ENCODE measurements at regions not wholly inside any gene's neighbourhood (a gene's known extent, or its start where the extent isn't known, plus 50 kb on each side); places are given as distances from the start of the nearest gene placed in this dataset.

DNA sequence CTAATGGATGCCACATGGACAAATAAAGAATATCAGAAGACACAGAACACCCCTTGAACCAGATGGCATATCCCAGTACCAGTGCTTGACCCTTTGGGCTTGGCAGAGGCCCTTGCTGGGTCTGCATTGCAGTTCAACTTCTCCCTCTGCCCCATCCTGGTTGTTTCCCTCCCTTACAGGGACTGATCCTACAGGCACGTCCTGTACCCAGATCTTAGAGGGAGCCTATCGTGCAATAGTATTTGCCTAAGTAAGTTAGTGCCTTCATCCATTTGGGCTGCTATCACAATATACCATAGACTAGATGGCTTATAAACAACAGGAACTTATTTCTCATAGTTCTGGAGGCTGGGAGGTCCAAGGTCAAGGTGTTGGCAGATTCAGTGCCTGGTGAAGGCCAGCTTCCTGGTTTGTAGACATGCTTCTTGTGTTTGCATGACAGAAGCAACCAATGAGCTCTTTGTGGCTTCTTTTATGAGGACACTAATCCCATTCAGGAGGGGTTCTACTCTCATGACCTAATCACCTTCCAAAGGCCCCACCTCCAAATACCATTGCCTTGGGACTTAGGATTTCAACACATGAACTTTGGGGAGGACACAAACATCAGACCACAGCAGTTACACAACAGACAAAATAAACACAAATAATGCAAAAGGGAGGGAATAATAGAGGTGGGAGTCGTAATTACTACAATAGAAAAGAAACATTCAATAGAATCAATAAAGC, 146.5 kb upstream of the MSX1 start:
- Mint-ChIP-seq H3K4me1 (ENCODE audit: low read depth) (no peaks in the 10 kb centered on the region), H3K9me3 (peaks cover 6% of the 10 kb centered on the region), H3K27me3 (no peaks in the 10 kb centered on the region), H3K36me3 (ENCODE audit: low read depth) (peaks cover 3% of the 10 kb centered on the region), H3K27ac (no peak overlapping the region), H3K4me3 (no peak overlapping the region)
- DNase-seq = no peak

DNA sequence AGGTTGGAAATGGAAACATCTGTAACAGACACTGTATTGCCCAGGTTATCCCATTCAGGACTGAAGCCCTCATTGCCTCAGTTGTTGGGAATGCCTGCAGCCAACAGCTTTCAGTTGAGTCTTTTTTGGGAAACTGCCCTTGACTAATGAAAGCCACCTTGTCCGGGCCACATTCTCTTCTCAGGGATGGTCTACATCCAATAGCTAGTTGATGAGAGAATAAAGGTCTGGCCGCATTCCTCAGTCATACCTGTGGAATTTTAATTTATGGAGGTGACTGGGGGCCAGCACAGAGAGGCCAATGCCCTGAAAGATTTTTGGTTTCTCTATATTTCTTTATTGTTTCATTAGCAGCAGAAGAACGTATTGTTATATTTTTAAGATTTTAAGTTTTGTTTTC, 147.6 kb upstream of the MSX1 start:
- Mint-ChIP-seq H3K4me3 (no peak overlapping the region), H3K9me3 (peaks cover 6% of the 10 kb centered on the region)

GRCh38 chr4:4709736-4710135, 149.7 kb upstream of the MSX1 start:
- H3K27ac Mint-ChIP-seq = no peak overlapping the region
- H3K27me3 Mint-ChIP-seq = no peaks in the 10 kb centered on the region
- H3K4me3 Mint-ChIP-seq = no peak overlapping the region
- no peaks in the 10 kb centered on the region for H3K4me1 Mint-ChIP-seq (ENCODE audit: low read depth)
- peaks cover 3% of the 10 kb centered on the region for H3K36me3 Mint-ChIP-seq (ENCODE audit: low read depth)
- DNase-seq = no peak
- peaks cover 6% of the 10 kb centered on the region for H3K9me3 Mint-ChIP-seq

More for the DNA sequence above, 147.6 kb upstream of the MSX1 start:
- no peak for DNase-seq
- Mint-ChIP-seq H3K27ac (no peak overlapping the region), H3K4me1 (ENCODE audit: low read depth) (no peaks in the 10 kb centered on the region), H3K36me3 (ENCODE audit: low read depth) (peaks cover 3% of the 10 kb centered on the region), H3K27me3 (no peaks in the 10 kb centered on the region)

- DNase-seq = no peak
- peaks cover 6% of the 10 kb centered on the region for H3K9me3 Mint-ChIP-seq
- H3K27ac Mint-ChIP-seq = no peak overlapping the region
- no peak overlapping the region for H3K4me3 Mint-ChIP-seq
- no peaks in the 10 kb centered on the region for H3K4me1 Mint-ChIP-seq (ENCODE audit: low read depth)
- peaks cover 6% of the 10 kb centered on the region for H3K36me3 Mint-ChIP-seq (ENCODE audit: low read depth)
- no peaks in the 10 kb centered on the region for H3K27me3 Mint-ChIP-seq
Observed at GRCh38 chr4:4704267-4704666, 155.2 kb upstream of the MSX1 start.

- H3K4me1 Mint-ChIP-seq (ENCODE audit: low read depth) = peaks cover 7% of the 10 kb centered on the region
- no peak overlapping the region for H3K4me3 Mint-ChIP-seq
- no peaks in the 10 kb centered on the region for H3K27me3 Mint-ChIP-seq
- DNase-seq = no peak
- H3K36me3 Mint-ChIP-seq (ENCODE audit: low read depth) = no peaks in the 10 kb centered on the region
- H3K9me3 Mint-ChIP-seq = no peaks in the 10 kb centered on the region
- no peak overlapping the region for H3K27ac Mint-ChIP-seq
Observed at GRCh38 chr4:4697584-4697983, 155.7 kb upstream of the STX18 start.

DNA sequence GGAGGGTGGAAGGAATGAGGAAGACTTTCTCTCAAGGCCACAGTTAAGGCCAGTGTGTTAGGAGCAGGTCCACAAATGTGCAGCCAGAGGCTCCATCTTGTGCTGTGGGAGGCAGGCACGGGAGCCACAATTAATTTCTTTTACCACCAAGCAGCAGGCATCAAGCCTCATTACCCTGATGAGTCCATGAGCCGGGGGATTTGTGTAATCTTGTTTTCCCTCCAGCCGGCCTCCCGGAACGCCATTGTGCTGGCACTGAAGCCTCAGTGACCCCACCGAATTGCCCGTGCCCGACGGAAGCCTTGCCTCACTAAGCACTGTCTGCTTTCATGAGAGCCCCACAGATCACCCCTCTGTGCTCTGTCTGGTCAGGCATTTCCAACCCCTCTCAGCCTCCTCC, 154.7 kb upstream of the STX18 start:
- Mint-ChIP-seq H3K4me3 (no peak overlapping the region), H3K4me1 (ENCODE audit: low read depth) (peaks cover 7% of the 10 kb centered on the region), H3K9me3 (no peaks in the 10 kb centered on the region), H3K36me3 (ENCODE audit: low read depth) (no peaks in the 10 kb centered on the region), H3K27me3 (no peaks in the 10 kb centered on the region), H3K27ac (no peak overlapping the region)
- no peak for DNase-seq

- no peaks in the 10 kb centered on the region for H3K9me3 Mint-ChIP-seq
- H3K27me3 Mint-ChIP-seq = no peaks in the 10 kb centered on the region
- H3K36me3 Mint-ChIP-seq (ENCODE audit: low read depth) = peaks cover 6% of the 10 kb centered on the region
- no peak overlapping the region for H3K4me3 Mint-ChIP-seq
- peaks cover 7% of the 10 kb centered on the region for H3K4me1 Mint-ChIP-seq (ENCODE audit: low read depth)
- DNase-seq = no peak
- H3K27ac Mint-ChIP-seq = no peak overlapping the region
Observed at GRCh38 chr4:4695497-4695896, 153.6 kb upstream of the STX18 start.

- Mint-ChIP-seq H3K9me3 (no peaks in the 10 kb centered on the region), H3K27ac (no peak overlapping the region), H3K27me3 (no peaks in the 10 kb centered on the region), H3K36me3 (ENCODE audit: low read depth) (peaks cover 12% of the 10 kb centered on the region), H3K4me1 (ENCODE audit: low read depth) (peaks cover 10% of the 10 kb centered on the region), H3K4me3 (no peak overlapping the region)
- DNase-seq = no peak
Observed at GRCh38 chr4:4694827-4695226, 153.0 kb upstream of the STX18 start.

- Mint-ChIP-seq H3K4me1 (ENCODE audit: low read depth) (peaks cover 15% of the 10 kb centered on the region), H3K36me3 (ENCODE audit: low read depth) (peaks cover 16% of the 10 kb centered on the region), H3K27ac (no peak overlapping the region), H3K9me3 (no peaks in the 10 kb centered on the region), H3K4me3 (no peak overlapping the region), H3K27me3 (no peaks in the 10 kb centered on the region)
- DNase-seq = no peak
Observed at GRCh38 chr4:4694296-4694772, 152.5 kb upstream of the STX18 start.

DNA sequence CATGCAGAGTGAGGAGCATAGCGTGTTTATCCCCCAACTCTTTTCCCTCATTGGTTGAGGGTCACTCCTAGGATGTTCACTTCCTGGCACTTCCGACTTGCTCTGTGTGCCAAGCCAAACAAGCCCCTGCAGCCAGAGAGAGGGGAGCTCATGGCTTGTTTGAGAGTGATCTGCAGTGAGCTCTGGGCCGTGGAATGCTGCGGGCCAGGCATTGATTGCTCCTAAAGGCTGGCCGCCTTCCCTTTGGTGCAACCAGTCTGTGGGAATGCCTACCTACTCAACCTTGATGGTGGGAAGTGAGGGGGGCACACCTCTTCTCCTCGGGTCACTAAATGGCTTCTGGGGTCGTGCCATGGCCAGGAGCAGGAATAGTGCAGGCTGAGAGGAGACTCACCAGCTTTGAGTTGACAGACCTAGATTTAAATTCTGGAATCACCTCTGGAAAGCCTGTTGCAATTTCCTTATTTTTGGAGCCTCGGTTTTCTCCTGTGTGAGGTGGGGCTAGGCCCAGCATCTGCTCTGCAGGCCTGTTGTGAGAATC, 152.0 kb upstream of the STX18 start:
- Mint-ChIP-seq H3K4me3 (no peak overlapping the region), H3K27ac (no peak overlapping the region), H3K9me3 (no peaks in the 10 kb centered on the region), H3K27me3 (no peaks in the 10 kb centered on the region), H3K36me3 (ENCODE audit: low read depth) (peaks cover 17% of the 10 kb centered on the region), H3K4me1 (ENCODE audit: low read depth) (peaks cover 16% of the 10 kb centered on the region)
- no peak for DNase-seq

DNA sequence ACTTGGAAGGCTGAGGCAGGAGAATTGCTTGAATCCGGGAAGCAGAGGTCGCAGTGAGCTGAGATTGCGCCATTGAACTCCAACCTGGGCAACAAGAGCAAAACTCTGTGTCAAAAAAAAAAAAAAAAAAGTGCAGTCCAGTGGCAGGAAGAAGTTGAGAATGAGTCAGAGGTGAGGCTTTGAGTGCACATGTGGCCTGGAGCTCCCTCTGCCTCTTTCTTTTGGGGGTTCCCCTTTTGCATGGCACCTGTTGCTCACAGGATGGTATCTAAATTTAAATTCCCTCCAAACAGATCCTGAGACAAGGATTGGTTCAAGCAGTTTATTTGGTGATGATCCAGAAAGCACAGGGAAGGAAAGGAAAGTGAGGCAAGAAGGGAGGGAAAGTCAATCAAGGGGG, 151.4 kb upstream of the STX18 start:
- Mint-ChIP-seq H3K4me3 (no peak overlapping the region), H3K36me3 (ENCODE audit: low read depth) (peaks cover 17% of the 10 kb centered on the region), H3K4me1 (ENCODE audit: low read depth) (peaks cover 16% of the 10 kb centered on the region), H3K27ac (no peak overlapping the region), H3K9me3 (no peaks in the 10 kb centered on the region), H3K27me3 (no peaks in the 10 kb centered on the region)
- DNase-seq = no peak

GRCh38 chr4:4690854-4691253, 149.0 kb upstream of the STX18 start:
- peaks cover 17% of the 10 kb centered on the region for H3K36me3 Mint-ChIP-seq (ENCODE audit: low read depth)
- H3K27me3 Mint-ChIP-seq = no peaks in the 10 kb centered on the region
- no peak overlapping the region for H3K4me3 Mint-ChIP-seq
- H3K4me1 Mint-ChIP-seq (ENCODE audit: low read depth) = peaks cover 16% of the 10 kb centered on the region
- no peak for DNase-seq
- no peak overlapping the region for H3K27ac Mint-ChIP-seq
- H3K9me3 Mint-ChIP-seq = no peaks in the 10 kb centered on the region

- Mint-ChIP-seq H3K9me3 (no peaks in the 10 kb centered on the region), H3K4me1 (ENCODE audit: low read depth) (peaks cover 16% of the 10 kb centered on the region), H3K4me3 (no peak overlapping the region), H3K27ac (peak overlapping the region; percentile 22), H3K36me3 (ENCODE audit: low read depth) (peaks cover 17% of the 10 kb centered on the region), H3K27me3 (no peaks in the 10 kb centered on the region)
- no peak for DNase-seq
Observed at GRCh38 chr4:4689694-4690440, 148.0 kb upstream of the STX18 start.

- Mint-ChIP-seq H3K9me3 (no peaks in the 10 kb centered on the region), H3K4me3 (no peak overlapping the region), H3K27me3 (no peaks in the 10 kb centered on the region), H3K4me1 (ENCODE audit: low read depth) (peaks cover 11% of the 10 kb centered on the region), H3K27ac (no peak overlapping the region), H3K36me3 (ENCODE audit: low read depth) (peaks cover 17% of the 10 kb centered on the region)
- no peak for DNase-seq
Observed at GRCh38 chr4:4687935-4688727, 146.3 kb upstream of the STX18 start.

Measured in activated T-cell treated with anti-CD3 and anti-CD28 coated beads, Interleukin-2, amount 50 U/mL, for 24 hours (primary cell).